Kidney (tissue), 13 donors: ENCODE measurements at regions not wholly inside any gene's neighbourhood (a gene's known extent, or its start where the extent isn't known, plus 50 kb on each side); places are given as distances from the start of the nearest gene placed in this dataset.

ENCODE experiments used
- DNase-seq, 5 donors: peaks; one replicate each; pipeline ENCODE4 v3.0.0-alpha.2; 2013 to 2020
- FAIRE-seq: peaks from 2 replicates; lab custom pipeline; 2012; peaks lifted over from hg19 to GRCh38; lab: Jason Lieb, UNC
- H3K27ac ChIP-seq, 2 donors: one replicate each; pipeline ENCODE4 v1.7.0; 2013; ENCODE audit warnings: low read depth in 2 of 2, low read length in 2 of 2, inconsistent platforms in 1 of 2
- H3K27me3 ChIP-seq: one replicate; pipeline ENCODE4 v1.7.1; 2013; ENCODE audit warnings: low read length, inconsistent platforms; ENCODE audit not compliant: control insufficient read depth, insufficient read depth
- H3K36me3 ChIP-seq, 3 donors: one replicate each; pipeline versions ENCODE4 v1.7.0 to v1.7.1; 2013; ENCODE audit warnings: low read length in 3 of 3, control low read depth in 1 of 3, inconsistent platforms in 1 of 3; ENCODE audit not compliant: insufficient read depth in 3 of 3, control insufficient read depth in 2 of 3
- H3K4me1 ChIP-seq, 3 donors: one replicate each; pipeline versions ENCODE4 v1.7.0 to v1.7.1; 2013; ENCODE audit warnings: low read length in 3 of 3, inconsistent platforms in 1 of 3, low read depth in 1 of 3; ENCODE audit not compliant: control insufficient read depth in 2 of 3, insufficient read depth in 2 of 3
- H3K4me3 ChIP-seq, 3 donors: one replicate each; pipeline versions ENCODE4 v1.7.0 to v1.8.1; 2013; ENCODE audit warnings: low read length in 3 of 3, control low read depth in 1 of 3, inconsistent platforms in 1 of 3
- H3K9ac ChIP-seq, 3 donors: one replicate each; pipeline versions ENCODE4 v1.7.0 to v1.7.1; 2013; ENCODE audit warnings: low read length in 3 of 3, control low read depth in 1 of 3, inconsistent platforms in 1 of 3
- H3K9me3 ChIP-seq, 3 donors: one replicate each; pipeline versions ENCODE4 v1.7.0 to v1.7.1; 2013; ENCODE audit warnings: low read length in 3 of 3, control low read depth in 1 of 3, inconsistent platforms in 1 of 3; ENCODE audit not compliant: control insufficient read depth in 2 of 3, insufficient read depth in 1 of 3
- CTCF ChIP-seq: IDR thresholded peaks from 3 replicates; pipeline ENCODE4 v1.5.1; 2012; ENCODE audit warnings: mild to moderate bottlenecking, moderate library complexity, borderline replicate concordance; ENCODE audit not compliant: insufficient read depth; ENCODE audit errors: extremely low read depth
- intact Hi-C: fragments of 100-400 bp; cut with DNase I; formaldehyde crosslinking; loops from one replicate; pipeline ENCODE4 v1.11.1; 2022
- donor health status: control.
- donor health status: control.
- donor health status: control.
- donor health status: control.
- donor health status: control.
- donor health status: DM: yes; HTN: yes; CAD: no.
- donor health status: Normal renal cell carcinoma (clear cell type).

- no peak for TF ChIP-seq CTCF
- H3K4me3 ChIP-seq: no peak overlapping the region
Measured at GRCh38 chr10:106498675-106499074, 665.8 kb downstream of the SORCS1 start.

GRCh38 chr10:106495931-106496330 is 668.6 kb downstream of the SORCS1 start:
- H3K9ac ChIP-seq: no peak overlapping the region
- no peak overlapping the region for H3K4me3 ChIP-seq
- no peaks in the 10 kb centered on the region for H3K9me3 ChIP-seq
- H3K36me3 ChIP-seq: no peaks in the 10 kb centered on the region
- TF ChIP-seq CTCF: no peak
- DNase-seq (no peak), FAIRE-seq (no peak)
- no peaks in the 10 kb centered on the region for H3K27me3 ChIP-seq
- intact Hi-C loops: no loop called here
- H3K4me1 ChIP-seq: peaks cover 0 to 6% (median 2%) of the 10 kb centered on the region in 3 donors
- no peak overlapping the region for H3K27ac ChIP-seq

More at GRCh38 chr10:106498675-106499074, 665.8 kb downstream of the SORCS1 start:
- Histone ChIP-seq H3K27ac (no peak overlapping the region), H3K9ac (no peak overlapping the region), H3K4me1 (peaks cover 0 to 6% (median 2%) of the 10 kb centered on the region in 3 donors), H3K36me3 (no peaks in the 10 kb centered on the region), H3K9me3 (no peaks in the 10 kb centered on the region), H3K27me3 (no peaks in the 10 kb centered on the region)
- DNase-seq (no peak), FAIRE-seq (no peak)
- intact Hi-C loops: no loop called here

GRCh38 chr10:106493751-106494150 is 670.8 kb downstream of the SORCS1 start:
- intact Hi-C loops: no loop called here
- FAIRE-seq: no peak
- no peaks in the 10 kb centered on the region for H3K27me3 ChIP-seq

More at GRCh38 chr10:106493751-106494150, 670.8 kb downstream of the SORCS1 start:
- no peak overlapping the region for H3K9ac ChIP-seq
- no peak overlapping the region for H3K27ac ChIP-seq
- no peak for TF ChIP-seq CTCF
- no peaks in the 10 kb centered on the region for H3K36me3 ChIP-seq
- H3K9me3 ChIP-seq: no peaks in the 10 kb centered on the region
- no peak overlapping the region for H3K4me3 ChIP-seq
- no peaks in the 10 kb centered on the region for H3K4me1 ChIP-seq
- no peak for DNase-seq
